ENCODE measurements at regions not wholly inside any gene's neighbourhood (a gene's known extent, or its start where the extent isn't known, plus 50 kb on each side); places are given as distances from the start of the nearest gene placed in this dataset.
A peak's percentile ranks its signal among the peaks of the same experiment; 100 is the strongest.

- DNase-seq (no peak), ATAC-seq (peak in 2 of 4 donors; percentile 61 to 75)
- no peak overlapping the region for H3K4me3 ChIP-seq
- no peaks in the 10 kb centered on the region for H3K27me3 ChIP-seq
- intact Hi-C loops (cut with DNase I) = loop anchor here in 2 of 10 donors (10.0 kb wide), 2 partner anchors 58 to 68 kb away; no protein-coding TSS in a partner anchor
- H3K9me3 ChIP-seq = no peaks in the 10 kb centered on the region
- peak overlapping the region in 5 of 12 donors; percentile 12 to 52 (median 18) for H3K27ac ChIP-seq
- H3K4me1 ChIP-seq = peaks cover 0 to 20% (median 0%) of the 10 kb centered on the region in 12 donors
- H3K36me3 ChIP-seq = no peaks in the 10 kb centered on the region
- TF ChIP-seq, protein P1, sequence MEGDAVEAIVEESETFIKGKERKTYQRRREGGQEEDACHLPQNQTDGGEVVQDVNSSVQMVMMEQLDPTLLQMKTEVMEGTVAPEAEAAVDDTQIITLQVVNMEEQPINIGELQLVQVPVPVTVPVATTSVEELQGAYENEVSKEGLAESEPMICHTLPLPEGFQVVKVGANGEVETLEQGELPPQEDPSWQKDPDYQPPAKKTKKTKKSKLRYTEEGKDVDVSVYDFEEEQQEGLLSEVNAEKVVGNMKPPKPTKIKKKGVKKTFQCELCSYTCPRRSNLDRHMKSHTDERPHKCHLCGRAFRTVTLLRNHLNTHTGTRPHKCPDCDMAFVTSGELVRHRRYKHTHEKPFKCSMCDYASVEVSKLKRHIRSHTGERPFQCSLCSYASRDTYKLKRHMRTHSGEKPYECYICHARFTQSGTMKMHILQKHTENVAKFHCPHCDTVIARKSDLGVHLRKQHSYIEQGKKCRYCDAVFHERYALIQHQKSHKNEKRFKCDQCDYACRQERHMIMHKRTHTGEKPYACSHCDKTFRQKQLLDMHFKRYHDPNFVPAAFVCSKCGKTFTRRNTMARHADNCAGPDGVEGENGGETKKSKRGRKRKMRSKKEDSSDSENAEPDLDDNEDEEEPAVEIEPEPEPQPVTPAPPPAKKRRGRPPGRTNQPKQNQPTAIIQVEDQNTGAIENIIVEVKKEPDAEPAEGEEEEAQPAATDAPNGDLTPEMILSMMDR (IDR thresholded peaks at IDR 0.05) = no peak
- TF ChIP-seq POLR2A (IDR thresholded peaks at IDR 0.05) = no peak
- 64 to 74% (median 72%) methylated on average over 6 of the region's 6 CpGs for WGBS, 4 donors
These were observed 73.7 kb downstream of the LMO4 start for GRCh38 chr1:87402241-87403002.

DNA sequence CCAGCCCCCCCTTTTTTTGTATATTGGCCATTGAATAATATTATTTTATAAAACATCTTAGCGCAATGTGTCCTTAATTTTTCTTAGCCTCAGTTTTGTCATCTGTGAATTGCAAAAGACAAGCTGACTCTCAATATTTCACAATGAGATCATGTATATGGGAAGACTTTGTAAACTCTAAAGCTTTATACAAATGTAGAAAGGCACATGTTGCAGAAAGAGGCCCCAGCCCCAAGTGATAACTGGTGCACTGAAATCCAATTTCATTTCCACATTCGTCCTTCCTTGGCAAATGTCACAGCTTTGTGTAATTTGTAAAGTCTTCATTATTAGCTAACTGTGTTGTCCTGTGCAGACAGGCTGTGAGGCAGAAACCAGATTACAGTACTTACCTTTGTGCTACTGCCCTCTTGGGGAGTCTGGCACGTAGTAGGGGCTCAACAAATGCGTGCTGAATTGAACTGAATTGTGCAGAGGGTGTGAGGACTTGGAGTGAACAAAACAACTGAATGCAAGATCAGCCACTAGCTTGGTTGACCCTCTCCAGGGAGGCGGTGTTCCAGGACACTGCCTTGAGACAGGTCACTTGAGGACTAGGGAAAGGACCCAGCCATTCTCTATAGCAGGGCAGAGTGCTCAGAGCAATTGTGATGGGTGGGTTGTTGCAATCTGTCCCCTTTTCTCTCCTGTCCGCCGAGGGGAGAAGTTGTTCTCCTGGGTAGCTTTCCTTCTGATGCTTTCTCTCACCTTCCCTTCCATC lies 74.6 kb downstream of the LMO4 start:
- DNase-seq (no peak), ATAC-seq (peak; percentile 9 to 44 (median 25))
- H3K9me3 ChIP-seq = no peaks in the 10 kb centered on the region
- H3K4me3 ChIP-seq = no peak overlapping the region
- peak overlapping the region in 6 of 12 donors; percentile 12 to 47 (median 28) for H3K27ac ChIP-seq
- TF ChIP-seq, protein P1 (IDR thresholded peaks at IDR 0.05) = no peak
- no peak for TF ChIP-seq POLR2A (IDR thresholded peaks at IDR 0.05)
- intact Hi-C loops (cut with DNase I) = loop anchor here in 2 of 10 donors (10.0 kb wide), 2 partner anchors 58 to 68 kb away; no protein-coding TSS in a partner anchor
- H3K36me3 ChIP-seq = no peaks in the 10 kb centered on the region
- H3K27me3 ChIP-seq = no peaks in the 10 kb centered on the region
- WGBS, 4 donors = 69 to 85% (median 74%) methylated on average over 7 of the region's 7 CpGs
- H3K4me1 ChIP-seq = peaks cover 0 to 20% (median 0%) of the 10 kb centered on the region in 12 donors

- intact Hi-C loops (cut with DNase I) = loop anchor here in 2 of 10 donors (10.0 kb wide), 2 partner anchors 59 to 69 kb away; no protein-coding TSS in a partner anchor
These were observed 75.6 kb downstream of the LMO4 start for GRCh38 chr1:87404296-87404695.

More at GRCh38 chr1:87404296-87404695, 75.6 kb downstream of the LMO4 start:
- Histone ChIP-seq H3K27ac (no peak overlapping the region), H3K36me3 (no peaks in the 10 kb centered on the region), H3K27me3 (no peaks in the 10 kb centered on the region), H3K4me1 (peaks cover 0 to 20% (median 0%) of the 10 kb centered on the region in 12 donors), H3K9me3 (no peaks in the 10 kb centered on the region), H3K4me3 (no peak overlapping the region)
- no peak for TF ChIP-seq POLR2A (IDR thresholded peaks at IDR 0.05)
- TF ChIP-seq, protein P1 (IDR thresholded peaks at IDR 0.05) = no peak
- WGBS, 4 donors = 78 to 84% (median 80%) methylated on average over 3 of the region's 3 CpGs
- no peak for DNase-seq
- no peak for ATAC-seq
